Activated CD8-positive, alpha-beta T cell treated with anti-CD3 and anti-CD28 coated beads for 36 hours (primary cell): ENCODE measurements at regions not wholly inside any gene's neighbourhood (a gene's known extent, or its start where the extent isn't known, plus 50 kb on each side); places are given as distances from the start of the nearest gene placed in this dataset.
A peak's percentile ranks its signal among the peaks of the same experiment; 100 is the strongest.
"Not testable (repeated sequence)": the region's sequence is repeated elsewhere in the genome, so short reads cannot be mapped to it uniquely, and the experiment has no call there.

Experiments used
- ATAC-seq: fragments of 200-7000 bp; cut with Tn5 transposase; one replicate; pipeline ENCODE4 v1.10.0; 2021; ENCODE audit warnings: mild to moderate bottlenecking, moderate library complexity
- CTCF ChIA-PET: fragments of 350-600 bp; sonication (Branson Sonifier 250); formaldehyde crosslinking; loops from one replicate; lab custom pipeline; 2021; ENCODE audit warnings: antibody characterized with exemption; lab: Charles Lee
- POLR2A ChIA-PET: fragments of 350-600 bp; sonication (Branson Sonifier 250); formaldehyde crosslinking; loops from one replicate; lab custom pipeline; 2021; ENCODE audit warnings: antibody characterized with exemption; lab: Charles Lee
- DNase-seq: peaks from one replicate; pipeline ENCODE4 v3.0.0-alpha.2; 2020
- H3K27ac Mint-ChIP-seq: one replicate; pipeline ENCODE4 v1.8.0; 2021; ENCODE audit warnings: mild to moderate bottlenecking, mixed read lengths
- H3K27me3 Mint-ChIP-seq: one replicate; pipeline ENCODE4 v1.8.0; 2021; ENCODE audit warnings: mixed read lengths
- H3K36me3 Mint-ChIP-seq: one replicate; pipeline ENCODE4 v1.8.0; 2021; ENCODE audit warnings: low read depth, mixed read lengths
- H3K4me1 Mint-ChIP-seq: one replicate; pipeline ENCODE4 v1.8.0; 2021; ENCODE audit warnings: low read depth, mixed read lengths
- H3K4me3 Mint-ChIP-seq: one replicate; pipeline ENCODE4 v1.8.0; 2021; ENCODE audit warnings: mild to moderate bottlenecking, moderate library complexity, mixed read lengths
- H3K9me3 Mint-ChIP-seq: one replicate; pipeline ENCODE4 v1.8.0; 2021; ENCODE audit warnings: mixed read lengths
- CTCF ChIP-seq: fragments of 200-600 bp; IDR thresholded peaks from one replicate; pipeline ENCODE4 v1.8.0; 2022; ENCODE audit warnings: antibody characterized with exemption, mild to moderate bottlenecking
- intact Hi-C: fragments of 100-400 bp; cut with micrococcal nuclease; formaldehyde crosslinking; loops from one replicate; pipeline ENCODE4 v1.10.0; 2022

GRCh38 chr6:137630666-137631065 lies 136.5 kb upstream of the OLIG3 start:
- ATAC-seq = no peak

GRCh38 chr6:137631323-137631722 lies 137.1 kb upstream of the OLIG3 start:
- no peak for TF ChIP-seq CTCF
- no peak overlapping the region for H3K4me3 Mint-ChIP-seq
- no peaks in the 10 kb centered on the region for H3K9me3 Mint-ChIP-seq
- DNase-seq (no peak), ATAC-seq (no peak)
- intact Hi-C loops = loop anchor here (10.0 kb wide), 1 partner anchor 537 kb away; no protein-coding TSS in a partner anchor
- H3K27ac Mint-ChIP-seq = no peak overlapping the region
- ChIA-PET CTCF (interaction anchor here (0.8 to 1.1 kb wide), 2 partner anchors 10 to 60 kb away, joined by 3 to 4 read pairs; no protein-coding TSS in a partner anchor), POLR2A (no interaction called here)
- no peaks in the 10 kb centered on the region for H3K36me3 Mint-ChIP-seq
- H3K4me1 Mint-ChIP-seq = no peaks in the 10 kb centered on the region
- H3K27me3 Mint-ChIP-seq = no peaks in the 10 kb centered on the region

More at GRCh38 chr6:137630666-137631065, 136.5 kb upstream of the OLIG3 start:
- Mint-ChIP-seq H3K9me3 (no peaks in the 10 kb centered on the region), H3K4me1 (no peaks in the 10 kb centered on the region), H3K27ac (no peak overlapping the region), H3K27me3 (no peaks in the 10 kb centered on the region), H3K36me3 (no peaks in the 10 kb centered on the region), H3K4me3 (no peak overlapping the region)
- intact Hi-C loops = loop anchor here (10.0 kb wide), 1 partner anchor 536 kb away; no protein-coding TSS in a partner anchor
- no peak for TF ChIP-seq CTCF
- POLR2A ChIA-PET = no interaction called here
- DNase-seq = no peak
- CTCF ChIA-PET = interaction anchor here (0.7 to 1.1 kb wide), 2 partner anchors 11 to 376 kb away, joined by 3 to 4 read pairs; no protein-coding TSS in a partner anchor

- H3K9me3 Mint-ChIP-seq, ATAC-seq, H3K27ac Mint-ChIP-seq, CTCF ChIA-PET, H3K36me3 Mint-ChIP-seq, DNase-seq, H3K4me3 Mint-ChIP-seq, H3K27me3 Mint-ChIP-seq, POLR2A ChIA-PET: not testable (repeated sequence)
- peaks cover 10% of the 10 kb centered on the region for H3K4me1 Mint-ChIP-seq
- intact Hi-C loops = loop anchor here (10.0 kb wide), 1 partner anchor 539 kb away; no protein-coding TSS in a partner anchor
Observed at GRCh38 chr6:137634177-137634576, 140.0 kb upstream of the OLIG3 start.

- TF ChIP-seq CTCF = no peak
- intact Hi-C loops = loop anchor here (10.0 kb wide), 1 partner anchor 542 kb away; no protein-coding TSS in a partner anchor
- DNase-seq = no peak
- H3K27ac Mint-ChIP-seq = no peak overlapping the region
- H3K27me3 Mint-ChIP-seq = no peaks in the 10 kb centered on the region
- peaks cover 15% of the 10 kb centered on the region for H3K4me1 Mint-ChIP-seq
- ATAC-seq = no peak
- ChIA-PET POLR2A (no interaction called here), CTCF (interaction anchor here (0.6 to 1.0 kb wide), 3 partner anchors 90 to 370 kb away, joined by 3 read pairs; no protein-coding TSS in a partner anchor)
- H3K4me3 Mint-ChIP-seq = no peak overlapping the region
- no peaks in the 10 kb centered on the region for H3K9me3 Mint-ChIP-seq
- no peaks in the 10 kb centered on the region for H3K36me3 Mint-ChIP-seq
Observed at GRCh38 chr6:137637121-137637520, 142.9 kb upstream of the OLIG3 start.

- no peak overlapping the region for H3K27ac Mint-ChIP-seq
- no peaks in the 10 kb centered on the region for H3K36me3 Mint-ChIP-seq
- H3K4me1 Mint-ChIP-seq = peaks cover 15% of the 10 kb centered on the region
- DNase-seq (no peak), ATAC-seq (peak; percentile 84)
- no peak for TF ChIP-seq CTCF
- ChIA-PET POLR2A (no interaction called here), CTCF (interaction anchor here (1.0 to 2.3 kb wide), 5 partner anchors 50 to 324 kb away, joined by 3 to 5 read pairs (median 4); no protein-coding TSS in a partner anchor)
- peaks cover 5% of the 10 kb centered on the region for H3K27me3 Mint-ChIP-seq
- no peaks in the 10 kb centered on the region for H3K9me3 Mint-ChIP-seq
- intact Hi-C loops = loop anchor here (10.0 kb wide), 1 partner anchor 544 kb away; no protein-coding TSS in a partner anchor
- no peak overlapping the region for H3K4me3 Mint-ChIP-seq
Observed at GRCh38 chr6:137638926-137639706, 144.9 kb upstream of the OLIG3 start.
